Suprapubic skin (tissue), 4 donors: ENCODE measurements at regions not wholly inside any gene's neighbourhood (a gene's known extent, or its start where the extent isn't known, plus 50 kb on each side); places are given as distances from the start of the nearest gene placed in this dataset.

Source experiments
- DNase-seq, 2 donors: peaks; one replicate each; pipeline ENCODE4 v3.0.0-alpha.2; 2019; ENCODE audit warnings: low spot score in 2 of 2
- H3K27ac ChIP-seq: fragments of 200-600 bp; sonication (generic); one replicate; pipeline ENCODE4 v1.5.1; 2019
- H3K27me3 ChIP-seq: fragments of 200-600 bp; sonication (generic); one replicate; pipeline ENCODE4 v1.5.1; 2019
- H3K36me3 ChIP-seq: fragments of 200-600 bp; sonication (generic); one replicate; pipeline ENCODE4 v1.5.1; 2019
- H3K4me1 ChIP-seq: fragments of 200-600 bp; sonication (generic); one replicate; pipeline ENCODE4 v1.5.1; 2019
- H3K4me3 ChIP-seq: fragments of 200-600 bp; sonication (generic); one replicate; pipeline ENCODE4 v1.5.1; 2019; ENCODE audit warnings: mild to moderate bottlenecking
- H3K9me3 ChIP-seq: fragments of 200-600 bp; sonication (generic); one replicate; pipeline ENCODE4 v1.5.1; 2019
- EP300 ChIP-seq: sonication (generic); formaldehyde crosslinking; IDR thresholded peaks from one replicate; pipeline ENCODE4 v1.6.1; 2017; ENCODE audit warnings: antibody characterized with exemption
- POLR2A ChIP-seq, 2 donors: fragments of 450-650 bp; IDR thresholded peaks; one replicate each; pipeline ENCODE4 v1.6.1; 2017; ENCODE audit warnings: antibody characterized with exemption in 2 of 2, mild to moderate bottlenecking in 2 of 2, moderate library complexity in 2 of 2
- POLR2AphosphoS5 ChIP-seq, 3 donors: sonication (generic); formaldehyde crosslinking; IDR thresholded peaks; one replicate each; pipeline ENCODE4 v1.6.1; 2017; ENCODE audit warnings: antibody characterized with exemption in 3 of 3
- WGBS: methylation state at CpG from one replicate; pipeline ENCODE4 v1.1.5; 2018; 5-methylcytosine and 5-hydroxymethylcytosine counted together
- TF ChIP-seq, protein P1 (sequence below), 2 donors: fragments of 200-600 bp in 1 of 2; fragments of 450-650 bp in 1 of 2; sonication (generic) in 1 of 2; IDR thresholded peaks; one replicate each; pipeline ENCODE4 v1.5.1; 2016 to 2019; ENCODE audit warnings: antibody characterized with exemption in 2 of 2, mild to moderate bottlenecking in 1 of 2, moderate library complexity in 1 of 2

DNA sequence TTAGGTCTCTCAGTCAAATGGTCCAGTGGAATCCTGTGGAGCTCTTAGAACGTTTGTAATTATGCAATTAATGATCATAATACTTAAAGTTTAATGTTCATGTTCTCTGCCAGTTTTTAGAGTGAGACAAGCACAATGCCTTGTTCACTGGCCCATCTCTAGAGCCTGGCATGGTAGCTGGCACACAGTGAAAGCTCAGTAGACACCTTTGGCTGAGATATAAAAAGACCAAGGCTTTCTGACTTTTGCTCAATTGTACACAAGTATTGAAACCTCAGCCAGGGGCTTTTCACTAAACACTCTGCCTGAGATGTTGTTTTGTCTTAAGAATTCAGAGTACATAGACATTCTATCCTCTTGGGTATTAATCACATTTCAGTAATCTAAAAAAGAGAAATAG lies 241.8 kb upstream of the ATP2B1 start:
- peaks cover 32% of the 10 kb centered on the region for H3K4me1 ChIP-seq
- 28% methylated on average over 1 of the region's 1 CpG for WGBS
- no peaks in the 10 kb centered on the region for H3K36me3 ChIP-seq
- no peaks in the 10 kb centered on the region for H3K9me3 ChIP-seq
- no peak overlapping the region for H3K27ac ChIP-seq
- no peak for DNase-seq
- no peak overlapping the region for H3K4me3 ChIP-seq
- H3K27me3 ChIP-seq, result no peaks in the 10 kb centered on the region
- TF ChIP-seq POLR2A (IDR thresholded peaks at IDR 0.05), result no peak
- TF ChIP-seq, protein P1, sequence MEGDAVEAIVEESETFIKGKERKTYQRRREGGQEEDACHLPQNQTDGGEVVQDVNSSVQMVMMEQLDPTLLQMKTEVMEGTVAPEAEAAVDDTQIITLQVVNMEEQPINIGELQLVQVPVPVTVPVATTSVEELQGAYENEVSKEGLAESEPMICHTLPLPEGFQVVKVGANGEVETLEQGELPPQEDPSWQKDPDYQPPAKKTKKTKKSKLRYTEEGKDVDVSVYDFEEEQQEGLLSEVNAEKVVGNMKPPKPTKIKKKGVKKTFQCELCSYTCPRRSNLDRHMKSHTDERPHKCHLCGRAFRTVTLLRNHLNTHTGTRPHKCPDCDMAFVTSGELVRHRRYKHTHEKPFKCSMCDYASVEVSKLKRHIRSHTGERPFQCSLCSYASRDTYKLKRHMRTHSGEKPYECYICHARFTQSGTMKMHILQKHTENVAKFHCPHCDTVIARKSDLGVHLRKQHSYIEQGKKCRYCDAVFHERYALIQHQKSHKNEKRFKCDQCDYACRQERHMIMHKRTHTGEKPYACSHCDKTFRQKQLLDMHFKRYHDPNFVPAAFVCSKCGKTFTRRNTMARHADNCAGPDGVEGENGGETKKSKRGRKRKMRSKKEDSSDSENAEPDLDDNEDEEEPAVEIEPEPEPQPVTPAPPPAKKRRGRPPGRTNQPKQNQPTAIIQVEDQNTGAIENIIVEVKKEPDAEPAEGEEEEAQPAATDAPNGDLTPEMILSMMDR (IDR thresholded peaks at IDR 0.05), result no peak
- TF ChIP-seq POLR2AphosphoS5 (IDR thresholded peaks at IDR 0.05), result no peak
- no peak for TF ChIP-seq EP300

DNA sequence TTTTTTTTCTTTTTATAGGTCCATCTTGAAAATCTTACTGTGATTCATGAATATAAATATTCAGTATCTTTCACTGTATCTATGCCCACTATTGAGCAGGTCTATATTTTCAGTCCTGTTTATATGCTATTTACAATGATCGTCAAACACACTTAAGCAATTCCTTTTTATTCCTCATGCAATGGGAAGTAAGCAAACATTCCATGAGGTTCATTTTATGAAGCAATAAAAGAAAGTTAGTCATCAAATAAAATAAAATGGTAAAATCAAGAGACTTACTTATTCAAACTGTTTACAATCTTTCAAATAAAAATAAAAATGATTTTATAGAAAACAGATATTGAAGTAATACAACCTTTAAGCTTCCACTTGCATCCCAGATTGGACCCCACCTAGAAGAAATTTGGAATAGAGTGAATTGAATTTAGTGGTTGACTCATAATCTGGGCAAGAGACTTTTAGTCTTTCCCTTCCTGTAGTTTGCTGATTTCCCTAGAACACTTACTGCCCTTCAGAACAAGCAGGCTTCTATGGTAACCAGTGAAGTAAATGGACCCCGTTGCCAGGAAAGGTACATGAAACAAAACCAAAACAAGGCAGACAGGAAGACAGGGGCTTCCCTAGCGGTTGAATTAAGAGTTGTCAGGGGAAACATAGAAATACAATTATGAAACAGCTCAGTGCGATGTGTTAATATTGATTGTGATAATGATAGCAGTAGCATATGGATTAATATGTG lies 241.0 kb upstream of the ATP2B1 start:
- Histone ChIP-seq H3K4me3 (no peak overlapping the region), H3K9me3 (no peaks in the 10 kb centered on the region), H3K27ac (peak overlapping the region; percentile 29), H3K4me1 (peaks cover 32% of the 10 kb centered on the region), H3K36me3 (no peaks in the 10 kb centered on the region), H3K27me3 (no peaks in the 10 kb centered on the region)
- TF ChIP-seq POLR2AphosphoS5 (IDR thresholded peaks at IDR 0.05) (no peak), POLR2A (IDR thresholded peaks at IDR 0.05) (no peak)
- TF ChIP-seq, protein P1 (IDR thresholded peaks at IDR 0.05), result peak in 1 of 2 donors; percentile 18
- WGBS, result 38% methylated on average over 4 of the region's 4 CpGs
- DNase-seq, result no peak

DNA sequence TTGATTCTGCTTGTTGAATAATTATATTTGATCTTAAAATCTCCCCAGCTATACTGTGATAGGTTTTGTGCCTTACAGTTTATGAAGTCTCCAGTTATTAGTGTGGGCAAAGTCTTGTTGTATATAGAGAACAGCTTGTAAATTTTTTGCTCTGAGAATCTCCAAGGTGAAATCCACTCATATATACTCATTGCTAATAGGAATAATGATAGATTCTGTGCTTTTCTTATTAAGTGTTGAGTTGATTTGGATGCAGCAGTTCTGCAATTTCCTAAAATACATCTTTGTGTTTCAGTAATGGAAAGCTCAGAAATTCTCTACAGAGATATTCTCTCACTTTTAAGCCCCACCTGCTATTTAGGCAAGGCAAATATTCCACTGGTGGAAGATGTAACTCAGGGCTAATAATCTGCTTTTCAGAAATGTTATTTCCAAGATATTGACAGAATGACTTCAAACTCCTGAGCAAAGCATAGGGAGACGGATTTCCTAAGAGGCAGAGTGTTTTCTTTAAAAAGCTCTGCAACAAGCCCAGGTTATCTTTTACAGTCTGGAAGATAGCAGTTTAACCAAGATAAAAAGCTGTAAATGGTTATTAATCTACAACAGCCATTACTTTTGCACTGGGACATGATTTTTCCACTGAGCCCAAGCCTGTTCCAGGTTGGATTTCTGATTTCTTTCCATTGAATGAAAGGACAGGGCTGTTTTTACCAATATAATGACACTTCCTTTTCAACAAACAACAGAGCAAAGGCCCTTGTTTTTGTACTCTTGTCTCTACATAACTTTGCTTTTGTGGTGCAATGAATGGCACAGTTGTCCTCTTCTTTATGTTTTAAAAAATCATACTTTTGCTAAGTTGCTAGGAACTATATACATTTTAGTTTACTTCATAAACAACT lies 239.9 kb upstream of the ATP2B1 start:
- Histone ChIP-seq H3K27me3 (no peaks in the 10 kb centered on the region), H3K36me3 (no peaks in the 10 kb centered on the region), H3K4me1 (peaks cover 32% of the 10 kb centered on the region), H3K27ac (peak overlapping the region; percentile 29), H3K4me3 (no peak overlapping the region), H3K9me3 (no peaks in the 10 kb centered on the region)
- DNase-seq, result no peak
- WGBS, result 92% methylated on average over 1 of the region's 1 CpG
- TF ChIP-seq POLR2A (IDR thresholded peaks at IDR 0.05) (no peak), POLR2AphosphoS5 (IDR thresholded peaks at IDR 0.05) (no peak), EP300 (no peak)
- TF ChIP-seq, protein P1 (IDR thresholded peaks at IDR 0.05), result no peak

DNA sequence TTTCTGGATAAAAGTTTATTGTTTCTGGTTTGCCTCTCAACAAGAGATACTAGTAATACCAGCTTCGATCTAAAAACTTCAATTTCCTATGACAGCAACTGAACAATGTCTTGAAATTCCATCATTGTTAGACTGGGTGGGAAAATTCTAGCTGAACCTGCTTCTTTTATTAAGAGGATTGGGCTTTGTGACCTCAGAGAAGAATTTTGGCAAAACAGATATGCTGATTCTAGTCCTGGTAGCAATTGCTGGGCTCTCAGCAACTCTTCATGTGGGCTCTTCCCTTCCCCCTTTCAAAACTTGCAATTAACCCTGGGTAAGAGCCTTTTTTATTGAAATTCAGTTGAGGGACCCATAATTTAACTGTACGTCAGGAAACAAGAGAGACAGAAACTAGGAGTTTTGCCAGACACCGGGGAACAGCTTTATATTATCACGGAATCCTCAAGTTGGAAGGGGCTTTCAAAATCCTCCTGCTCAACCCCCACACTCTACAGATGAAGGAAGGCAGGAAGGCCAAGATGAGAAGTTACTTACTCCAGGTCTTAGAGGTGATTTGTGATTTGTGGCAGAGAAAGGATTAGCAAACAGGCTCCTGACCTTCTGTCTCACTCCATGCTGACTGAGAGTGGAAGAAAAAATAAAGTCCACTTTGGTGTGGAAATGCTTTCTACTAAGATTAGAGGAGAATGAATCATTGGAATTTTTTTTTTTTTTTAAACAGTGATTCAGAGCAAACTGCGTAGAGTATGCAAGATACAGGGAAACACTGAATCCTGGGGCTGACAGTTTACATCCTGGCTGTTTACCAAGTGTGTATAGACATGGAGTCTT lies 239.0 kb upstream of the ATP2B1 start:
- no peak for TF ChIP-seq POLR2A (IDR thresholded peaks at IDR 0.05)
- no peak for TF ChIP-seq POLR2AphosphoS5 (IDR thresholded peaks at IDR 0.05)
- no peak for TF ChIP-seq EP300
- TF ChIP-seq, protein P1 (IDR thresholded peaks at IDR 0.05), result no peak
- no peak for DNase-seq
- H3K9me3 ChIP-seq, result no peaks in the 10 kb centered on the region
- no peaks in the 10 kb centered on the region for H3K27me3 ChIP-seq
- peaks cover 32% of the 10 kb centered on the region for H3K4me1 ChIP-seq
- WGBS, result 40% methylated on average over 5 of the region's 5 CpGs
- no peaks in the 10 kb centered on the region for H3K36me3 ChIP-seq
- H3K27ac ChIP-seq, result peak overlapping the region; percentile 29
- H3K4me3 ChIP-seq, result no peak overlapping the region
